Urinary bladder (tissue), 3 donors: ENCODE measurements at regions not wholly inside any gene's neighbourhood (a gene's known extent, or its start where the extent isn't known, plus 50 kb on each side); places are given as distances from the start of the nearest gene placed in this dataset.

Experiments
- DNase-seq: peaks from one replicate; pipeline ENCODE4 v3.0.0-alpha.2; 2015; ENCODE audit errors: extremely low spot score
- H3K27ac ChIP-seq: one replicate; pipeline ENCODE4 v1.5.1; 2013; ENCODE audit warnings: low read depth, mild to moderate bottlenecking, moderate library complexity
- H3K36me3 ChIP-seq: one replicate; pipeline ENCODE4 v1.6.1; 2013; ENCODE audit warnings: mild to moderate bottlenecking, moderate library complexity; ENCODE audit not compliant: insufficient read depth
- H3K4me1 ChIP-seq: one replicate; pipeline ENCODE4 v1.6.1; 2013; ENCODE audit warnings: mild to moderate bottlenecking, moderate library complexity; ENCODE audit not compliant: insufficient read depth
- H3K4me3 ChIP-seq: one replicate; pipeline ENCODE4 v1.5.1; 2013; ENCODE audit warnings: low read depth, low read length
- WGBS: extraction: QIAGEN DNeasy Blood & Tissue Kit; methylation state at CpG from one replicate; pipeline ENCODE4 v1.1.7; 2013; 5-methylcytosine and 5-hydroxymethylcytosine counted together
- donor health status: healthy with polysubstance abuse.
- donor health status: healthy.

DNA sequence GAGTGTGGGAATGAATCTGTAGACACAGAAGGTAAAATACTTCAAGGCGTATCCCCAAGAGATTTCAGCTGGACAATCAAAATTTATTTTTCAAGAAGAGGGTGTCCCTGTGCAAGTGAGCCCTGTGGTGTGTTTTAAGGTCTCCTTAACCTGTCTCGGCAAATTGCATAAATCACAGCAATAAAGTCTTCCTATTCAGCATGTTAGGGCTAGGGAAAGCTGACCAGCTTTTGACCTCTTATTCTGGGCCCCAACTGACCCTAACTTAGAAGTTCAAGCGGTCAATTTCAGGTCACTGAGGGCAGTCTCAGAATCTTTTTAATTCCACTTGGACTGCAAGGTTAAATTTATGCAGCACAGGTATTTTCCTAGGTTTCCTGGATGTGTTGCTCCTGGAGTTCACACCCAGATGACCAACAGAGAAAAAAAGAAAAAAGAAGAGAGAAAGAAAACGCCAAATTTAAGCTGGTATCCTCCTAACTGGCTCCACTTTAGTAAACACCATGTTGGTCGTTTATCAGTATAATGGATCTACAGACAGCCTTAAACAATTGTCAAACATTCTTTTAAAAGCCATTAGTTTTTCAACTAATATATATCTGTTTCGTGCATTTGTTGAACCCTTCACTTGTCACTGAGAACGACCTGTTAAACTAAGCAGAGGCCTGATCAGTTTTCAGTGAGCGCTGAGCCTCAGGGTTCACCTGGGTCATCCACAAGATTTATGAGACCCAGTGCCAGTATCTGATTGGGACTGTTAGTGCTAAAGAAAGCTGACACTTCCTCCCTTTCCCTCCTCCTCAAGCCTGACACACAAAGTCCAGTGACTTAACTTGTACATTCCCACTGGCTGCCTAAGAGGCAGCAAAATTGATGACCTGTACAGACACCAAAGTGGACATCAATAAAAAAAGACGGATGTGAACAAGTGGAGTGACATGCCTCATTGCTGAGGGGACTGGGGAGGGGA, 546.1 kb downstream of the NR2F1-AS1 start:
- 68% methylated on average over 9 of the region's 9 CpGs for WGBS
- H3K27ac ChIP-seq = no peak overlapping the region

DNA sequence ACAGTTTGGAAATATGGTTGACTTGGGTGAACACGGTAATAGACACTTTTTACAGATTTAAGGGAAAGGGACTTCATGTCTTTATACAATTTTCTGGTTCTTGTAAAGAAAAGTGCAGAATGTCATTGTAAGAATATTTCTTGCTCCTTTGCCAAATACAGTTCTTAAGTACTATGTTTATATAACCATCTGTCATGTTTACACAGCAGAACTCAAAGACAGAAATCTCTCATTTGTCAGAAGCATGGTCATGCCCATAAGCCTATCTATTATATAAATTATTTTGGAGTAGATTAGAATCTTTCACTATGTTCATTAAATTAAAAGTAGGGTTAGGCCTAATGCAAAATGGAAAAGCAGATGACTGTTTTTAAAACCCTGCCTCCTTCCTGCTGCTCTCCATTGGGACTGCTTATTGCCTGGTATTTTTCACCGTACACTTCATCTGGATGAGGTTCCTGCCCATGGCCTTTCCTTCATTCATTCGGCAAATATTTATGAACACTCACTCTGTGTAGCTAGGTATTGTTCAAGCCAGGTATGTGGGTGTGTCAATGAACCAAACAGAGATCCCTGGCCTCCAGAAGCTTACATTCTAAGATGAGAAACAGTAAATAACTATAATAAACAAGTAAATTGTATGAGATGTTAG, 558.1 kb downstream of the NR2F1-AS1 start:
- DNase-seq = no peak
- Histone ChIP-seq H3K36me3 (no peaks in the 10 kb centered on the region), H3K4me3 (no peak overlapping the region), H3K4me1 (no peaks in the 10 kb centered on the region), H3K27ac (no peak overlapping the region)
- WGBS = 45% methylated on average over 3 of the region's 3 CpGs

More for the DNA sequence above, 546.1 kb downstream of the NR2F1-AS1 start:
- H3K4me3 ChIP-seq = no peak overlapping the region
- DNase-seq = no peak
- no peaks in the 10 kb centered on the region for H3K36me3 ChIP-seq
- H3K4me1 ChIP-seq = no peaks in the 10 kb centered on the region

- 58% methylated on average over 3 of the region's 3 CpGs for WGBS
- no peak for DNase-seq
- Histone ChIP-seq H3K4me1 (no peaks in the 10 kb centered on the region), H3K36me3 (no peaks in the 10 kb centered on the region), H3K4me3 (no peak overlapping the region), H3K27ac (no peak overlapping the region)
Measured at GRCh38 chr5:93022211-93022610, 558.8 kb downstream of the NR2F1-AS1 start.

GRCh38 chr5:93019896-93020295, 561.1 kb downstream of the NR2F1-AS1 start:
- H3K4me3 ChIP-seq = no peak overlapping the region
- no peaks in the 10 kb centered on the region for H3K4me1 ChIP-seq
- DNase-seq = no peak
- WGBS = 93% methylated on average over 2 of the region's 2 CpGs
- H3K27ac ChIP-seq = no peak overlapping the region
- H3K36me3 ChIP-seq = no peaks in the 10 kb centered on the region

DNA sequence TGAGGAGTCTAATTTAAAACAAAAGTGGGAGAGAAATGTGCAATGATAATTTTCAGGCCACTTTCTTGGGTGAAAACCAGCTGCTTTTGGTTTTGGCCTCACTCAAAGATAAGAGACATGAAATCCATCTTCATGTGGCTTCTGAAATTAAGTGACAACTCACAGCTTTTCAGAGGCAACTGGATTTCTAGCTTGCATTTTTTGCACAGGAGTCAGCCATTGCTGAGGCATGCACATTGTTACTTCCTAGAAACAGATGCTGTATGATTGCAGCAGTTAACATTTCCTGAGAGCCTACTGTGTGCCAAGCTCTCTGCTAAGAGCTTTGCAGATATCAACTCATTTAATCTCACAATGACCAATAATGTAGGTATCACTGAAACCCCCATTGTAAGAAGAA, 562.6 kb downstream of the NR2F1-AS1 start:
- Histone ChIP-seq H3K27ac (no peak overlapping the region), H3K4me3 (no peak overlapping the region), H3K4me1 (no peaks in the 10 kb centered on the region), H3K36me3 (no peaks in the 10 kb centered on the region)
- no peak for DNase-seq

GRCh38 chr5:93017849-93018248, 563.2 kb downstream of the NR2F1-AS1 start:
- Histone ChIP-seq H3K4me1 (no peaks in the 10 kb centered on the region), H3K36me3 (no peaks in the 10 kb centered on the region), H3K27ac (no peak overlapping the region), H3K4me3 (no peak overlapping the region)
- DNase-seq = no peak
- WGBS = 89% methylated on average over 2 of the region's 2 CpGs

GRCh38 chr5:93017376-93017775, 563.6 kb downstream of the NR2F1-AS1 start:
- Histone ChIP-seq H3K27ac (no peak overlapping the region), H3K36me3 (no peaks in the 10 kb centered on the region), H3K4me3 (no peak overlapping the region), H3K4me1 (no peaks in the 10 kb centered on the region)
- 93% methylated on average over 1 of the region's 1 CpG for WGBS
- no peak for DNase-seq

- no peak overlapping the region for H3K27ac ChIP-seq
- WGBS = 73% methylated on average over 1 of the region's 1 CpG
- DNase-seq = no peak
- H3K36me3 ChIP-seq = no peaks in the 10 kb centered on the region
- H3K4me1 ChIP-seq = no peaks in the 10 kb centered on the region
- H3K4me3 ChIP-seq = no peak overlapping the region
Measured at GRCh38 chr5:93010616-93011015, 570.4 kb downstream of the NR2F1-AS1 start.

DNA sequence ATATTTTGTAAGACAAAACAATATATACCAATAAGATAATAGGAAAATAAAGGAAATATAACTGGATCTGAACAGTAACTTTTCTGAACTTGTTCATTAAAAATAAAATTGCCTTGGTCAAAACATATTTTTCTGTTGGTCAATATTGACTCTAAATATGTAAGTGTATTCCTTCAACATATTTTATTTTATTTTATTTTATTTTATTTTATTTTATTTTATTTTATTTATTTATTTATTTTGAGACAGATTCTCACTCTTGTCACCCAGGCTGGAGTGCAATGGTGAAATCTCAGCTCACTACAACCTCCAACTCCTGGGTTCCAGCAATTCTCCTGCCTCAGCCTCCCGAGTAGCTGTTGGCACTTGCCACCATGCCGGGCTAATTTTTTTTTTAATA, 571.0 kb downstream of the NR2F1-AS1 start:
- H3K27ac ChIP-seq = no peak overlapping the region
- no peaks in the 10 kb centered on the region for H3K4me1 ChIP-seq
- no peak for DNase-seq
- WGBS = 94% methylated on average over 2 of the region's 2 CpGs
- no peak overlapping the region for H3K4me3 ChIP-seq
- H3K36me3 ChIP-seq = no peaks in the 10 kb centered on the region

- Histone ChIP-seq H3K4me1 (no peaks in the 10 kb centered on the region), H3K27ac (no peak overlapping the region), H3K4me3 (no peak overlapping the region), H3K36me3 (no peaks in the 10 kb centered on the region)
- DNase-seq = no peak
- WGBS = 81% methylated on average over 7 of the region's 7 CpGs
Measured at GRCh38 chr5:93008502-93009207, 572.4 kb downstream of the NR2F1-AS1 start.

GRCh38 chr5:93006915-93007314, 574.1 kb downstream of the NR2F1-AS1 start:
- Histone ChIP-seq H3K36me3 (no peaks in the 10 kb centered on the region), H3K4me1 (no peaks in the 10 kb centered on the region), H3K4me3 (no peak overlapping the region), H3K27ac (no peak overlapping the region)
- DNase-seq = no peak
- 44% methylated on average over 2 of the region's 2 CpGs for WGBS

- Histone ChIP-seq H3K4me3 (peak overlapping the region; percentile 15), H3K4me1 (no peaks in the 10 kb centered on the region)
- DNase-seq = no peak
Measured at GRCh38 chr5:92998456-92998855, 582.6 kb downstream of the NR2F1-AS1 start.

DNA sequence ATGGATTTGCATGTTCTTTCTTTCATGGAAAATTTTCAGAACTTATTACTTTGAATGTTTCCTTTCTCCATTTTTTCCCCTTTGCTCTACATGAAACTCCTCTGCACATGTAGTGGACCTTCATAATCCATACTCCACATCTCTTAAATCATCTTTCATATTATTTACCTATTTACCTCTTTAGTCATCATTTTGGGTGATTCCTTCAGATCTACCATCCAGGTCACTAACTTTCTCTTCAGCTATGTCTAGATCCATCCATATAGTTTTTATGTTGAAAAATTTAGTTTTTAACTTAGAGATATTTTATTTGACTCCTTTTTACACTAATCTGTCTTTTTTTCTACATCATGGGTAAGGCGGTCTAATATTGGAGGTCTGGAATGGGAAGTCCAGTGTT, 586.6 kb downstream of the NR2F1-AS1 start:
- Histone ChIP-seq H3K4me1 (no peaks in the 10 kb centered on the region), H3K4me3 (no peak overlapping the region), H3K27ac (no peak overlapping the region), H3K36me3 (no peaks in the 10 kb centered on the region)
- DNase-seq = no peak
- WGBS = 98% methylated on average over 1 of the region's 1 CpG

More at GRCh38 chr5:92998456-92998855, 582.6 kb downstream of the NR2F1-AS1 start:
- Histone ChIP-seq H3K27ac (peak overlapping the region; percentile 41), H3K36me3 (no peaks in the 10 kb centered on the region)
- WGBS = 24% methylated on average over 5 of the region's 5 CpGs

GRCh38 chr5:92992073-92992472, 588.9 kb downstream of the NR2F1-AS1 start:
- no peaks in the 10 kb centered on the region for H3K36me3 ChIP-seq
- no peak overlapping the region for H3K27ac ChIP-seq
- no peak overlapping the region for H3K4me3 ChIP-seq
- no peaks in the 10 kb centered on the region for H3K4me1 ChIP-seq
- no peak for DNase-seq
